Mucosa of rectum (tissue), 2 donors: ENCODE measurements at regions not wholly inside any gene's neighbourhood (a gene's known extent, or its start where the extent isn't known, plus 50 kb on each side); places are given as distances from the start of the nearest gene placed in this dataset.
"Not testable (repeated sequence)": the region's sequence is repeated elsewhere in the genome, so short reads cannot be mapped to it uniquely, and the experiment has no call there.

Experiments used
- H3K27ac ChIP-seq, 2 donors: one replicate each; pipeline ENCODE4 v1.7.0; 2013; ENCODE audit warnings: inconsistent platforms in 2 of 2, low read depth in 2 of 2, low read length in 2 of 2
- H3K27me3 ChIP-seq, 2 donors: one replicate each; pipeline ENCODE4 v1.7.0; 2013; ENCODE audit warnings: low read length in 2 of 2; ENCODE audit not compliant: control insufficient read depth in 2 of 2, insufficient read depth in 2 of 2
- H3K36me3 ChIP-seq, 2 donors: one replicate each; pipeline ENCODE4 v1.7.0; 2013; ENCODE audit warnings: low read length in 2 of 2; ENCODE audit not compliant: control insufficient read depth in 2 of 2, insufficient read depth in 2 of 2
- H3K4me1 ChIP-seq, 2 donors: one replicate each; pipeline ENCODE4 v1.7.0; 2013; ENCODE audit warnings: low read length in 2 of 2, mild to moderate bottlenecking in 1 of 2; ENCODE audit not compliant: control insufficient read depth in 2 of 2, insufficient read depth in 2 of 2
- H3K4me3 ChIP-seq, 2 donors: one replicate each; pipeline ENCODE4 v1.7.0; 2013; ENCODE audit warnings: low read length in 2 of 2
- H3K9ac ChIP-seq, 2 donors: one replicate each; pipeline ENCODE4 v1.7.0; 2013; ENCODE audit warnings: low read length in 2 of 2, low read depth in 1 of 2, mild to moderate bottlenecking in 1 of 2
- H3K9me3 ChIP-seq, 2 donors: one replicate each; pipeline ENCODE4 v1.7.0; 2013; ENCODE audit warnings: low read length in 2 of 2; ENCODE audit not compliant: control insufficient read depth in 2 of 2
- donor health status: healthy.
- donor health status: Normal muscosa, but diverticular disease.

DNA sequence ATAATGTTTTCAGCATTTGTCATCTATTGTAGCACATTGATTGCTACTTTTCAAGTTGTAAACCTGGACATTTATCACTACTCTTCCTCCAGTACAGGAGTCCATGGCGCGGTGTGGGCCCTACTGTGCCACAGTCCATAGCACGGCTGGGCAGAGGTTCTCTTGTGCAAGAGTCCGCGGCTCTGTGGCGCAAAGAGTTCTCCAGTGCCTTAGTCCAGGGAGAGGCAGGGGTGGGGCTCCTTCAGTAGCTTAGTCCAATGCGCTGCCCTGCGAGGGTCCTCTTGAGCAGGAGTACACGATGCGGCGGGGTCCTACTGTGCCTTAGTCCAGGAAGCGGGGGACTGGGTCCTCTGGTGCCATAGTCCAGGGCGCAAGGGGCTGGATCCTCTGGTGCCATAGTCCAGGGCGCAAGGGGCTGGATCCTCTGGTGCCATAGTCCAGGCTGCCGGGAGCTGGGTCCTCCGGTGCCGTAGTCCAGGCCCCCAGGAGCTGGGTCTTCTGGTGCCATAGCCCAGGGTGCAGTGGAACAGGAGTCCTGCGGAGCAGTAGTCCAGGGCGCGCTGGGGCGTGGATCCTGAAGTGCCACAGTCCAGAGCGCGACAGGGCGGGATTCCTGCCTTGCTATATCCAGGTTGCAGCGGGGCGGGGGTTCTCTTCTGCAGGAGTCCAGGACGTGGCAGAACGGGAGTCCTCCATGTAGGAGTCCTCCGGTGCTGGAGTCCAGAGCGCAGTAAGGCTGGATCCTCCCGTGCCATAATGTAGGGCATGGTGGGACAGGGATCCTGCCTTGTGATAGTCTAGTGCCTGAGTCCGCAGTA is 129.3 kb downstream of the CCDC74A start:
- no peaks in the 10 kb centered on the region for H3K27me3 ChIP-seq

DNA sequence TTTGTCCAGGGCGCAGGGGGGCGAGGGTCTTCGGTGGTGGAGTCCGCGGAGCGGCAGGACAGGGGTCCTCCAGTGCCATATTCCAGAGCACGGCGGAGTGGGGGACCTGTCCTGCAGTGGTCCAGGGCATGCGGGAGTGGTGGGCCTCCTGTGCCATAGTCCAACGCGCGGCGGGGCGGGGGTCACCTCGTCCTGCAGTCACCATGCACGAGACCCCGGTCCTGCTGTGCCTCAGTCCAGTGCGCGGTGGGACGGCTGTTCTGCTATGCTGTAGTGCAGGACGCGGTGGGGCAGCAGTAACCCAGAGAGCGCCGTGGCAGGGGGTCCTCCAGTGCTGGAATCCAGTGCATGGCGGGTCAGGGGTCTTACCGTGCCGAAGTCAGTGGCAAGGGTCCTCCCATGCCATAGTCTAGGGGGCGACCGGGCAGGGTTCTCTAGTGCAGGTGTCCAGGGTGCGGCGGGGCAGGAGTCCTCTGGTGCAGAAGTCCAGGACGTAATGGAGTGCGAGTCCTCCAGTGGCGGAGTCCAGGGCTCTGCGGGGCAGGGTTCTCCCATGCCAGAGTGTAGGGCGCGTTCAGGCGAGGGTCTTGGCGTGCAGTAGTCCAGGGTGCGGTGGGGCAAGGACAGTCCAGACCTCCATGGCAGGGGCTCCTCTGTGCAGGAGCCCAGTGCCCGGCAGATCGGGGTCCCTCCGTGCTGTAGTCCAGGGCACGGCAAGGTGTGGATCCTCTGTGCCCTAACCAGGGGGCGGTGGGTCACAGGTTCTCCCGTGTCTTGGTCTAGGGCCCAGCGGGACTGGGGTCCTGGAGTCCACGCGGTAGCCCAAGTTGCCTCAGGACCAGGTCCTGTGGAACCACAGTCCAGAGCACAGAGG is 130.4 kb downstream of the CCDC74A start:
- no peak overlapping the region for H3K9ac ChIP-seq
- no peaks in the 10 kb centered on the region for H3K9me3 ChIP-seq
- H3K4me3 ChIP-seq = no peak overlapping the region
- H3K27me3 ChIP-seq = no peaks in the 10 kb centered on the region
- H3K27ac ChIP-seq = no peak overlapping the region
- no peaks in the 10 kb centered on the region for H3K36me3 ChIP-seq
- H3K4me1 ChIP-seq = no peaks in the 10 kb centered on the region

More for the DNA sequence above, 129.3 kb downstream of the CCDC74A start:
- no peak overlapping the region for H3K9ac ChIP-seq
- no peak overlapping the region for H3K4me3 ChIP-seq
- H3K4me1 ChIP-seq = no peaks in the 10 kb centered on the region
- H3K9me3 ChIP-seq = no peaks in the 10 kb centered on the region
- no peak overlapping the region for H3K27ac ChIP-seq
- H3K36me3 ChIP-seq = no peaks in the 10 kb centered on the region

DNA sequence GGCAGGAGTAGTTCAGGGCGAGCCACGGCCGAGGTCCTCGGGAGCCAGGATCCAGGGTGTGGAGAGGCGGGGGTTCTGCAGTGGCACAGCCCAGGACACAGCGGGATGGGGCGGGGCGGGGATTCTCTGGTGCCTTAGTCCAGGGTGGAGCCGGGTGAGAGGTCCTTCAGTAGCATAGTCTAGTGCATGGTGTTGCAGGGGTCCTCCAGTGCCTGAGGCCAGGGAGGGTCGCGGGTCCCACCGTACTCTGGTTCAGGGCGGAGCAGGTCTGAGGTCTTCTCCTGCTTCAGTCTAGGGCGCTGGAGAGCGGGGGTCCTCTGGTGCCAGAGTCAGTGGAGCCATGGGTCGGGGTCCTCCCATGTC is 131.1 kb downstream of the CCDC74A start:
- Histone ChIP-seq H3K9me3 (no peaks in the 10 kb centered on the region), H3K4me1 (no peaks in the 10 kb centered on the region), H3K27ac (no peak overlapping the region), H3K27me3 (no peaks in the 10 kb centered on the region), H3K36me3 (no peaks in the 10 kb centered on the region), H3K9ac (no peak overlapping the region), H3K4me3 (no peak overlapping the region)

DNA sequence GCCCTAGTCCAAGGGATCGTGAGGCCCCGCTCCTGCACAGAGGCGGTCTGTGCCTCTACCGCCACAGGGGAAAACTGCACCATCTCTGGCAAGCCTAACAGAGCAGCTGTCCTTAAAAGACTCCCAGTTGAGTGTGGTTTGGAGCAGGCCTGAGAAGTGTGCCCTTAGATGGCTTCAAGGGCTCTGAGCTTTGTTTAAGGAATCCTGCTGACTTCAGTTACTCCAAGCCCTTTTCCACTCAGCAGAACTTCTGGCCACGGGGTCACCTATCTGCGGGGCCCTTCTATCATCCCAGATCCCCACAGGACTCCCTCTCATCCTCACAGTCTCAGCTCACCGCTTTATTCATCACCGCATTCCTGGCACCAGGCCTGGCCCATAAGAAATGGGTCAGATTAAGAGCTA is 131.5 kb downstream of the CCDC74A start:
- Histone ChIP-seq H3K27ac (no peak overlapping the region), H3K36me3 (no peaks in the 10 kb centered on the region), H3K27me3 (no peaks in the 10 kb centered on the region), H3K9ac (no peak overlapping the region), H3K4me3 (no peak overlapping the region), H3K9me3 (no peaks in the 10 kb centered on the region), H3K4me1 (no peaks in the 10 kb centered on the region)

GRCh38 chr2:131661101-131661782 is 133.6 kb downstream of the CCDC74A start:
- not testable (repeated sequence) for H3K9me3 ChIP-seq, H3K4me1 ChIP-seq, H3K4me3 ChIP-seq, H3K27ac ChIP-seq, H3K36me3 ChIP-seq, H3K9ac ChIP-seq, H3K27me3 ChIP-seq

DNA sequence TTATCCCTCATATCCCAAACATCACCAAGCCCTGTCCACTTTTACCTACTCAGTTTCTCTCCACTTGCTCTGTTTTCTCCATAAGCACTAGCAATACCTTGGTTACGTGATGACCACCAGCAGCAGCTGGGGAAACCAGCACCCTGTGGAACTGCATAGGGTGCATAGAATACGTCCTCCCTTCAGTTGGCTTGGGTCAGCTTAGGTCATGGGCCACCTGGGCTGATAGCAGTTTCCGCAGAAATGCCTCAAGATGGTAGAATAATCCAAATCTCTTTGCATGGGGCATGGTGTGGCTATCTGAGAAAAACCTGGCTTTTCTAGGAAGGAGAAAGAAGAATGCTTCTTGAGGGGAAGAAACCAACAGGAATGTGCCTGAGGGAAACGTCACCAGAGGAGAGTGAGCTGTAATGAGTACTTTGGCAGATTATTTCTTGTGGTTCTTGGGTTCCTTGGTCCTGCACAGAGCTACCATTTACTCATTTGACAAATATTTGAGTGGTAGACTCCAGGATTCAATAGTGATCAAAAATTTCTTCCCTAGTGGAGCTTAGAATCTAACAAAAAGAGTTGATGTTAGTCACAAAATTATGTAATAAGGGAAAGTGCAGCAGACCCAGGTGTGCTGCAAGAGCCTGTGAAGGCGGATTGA is 134.3 kb downstream of the CCDC74A start:
- not testable (repeated sequence) for H3K9ac ChIP-seq, H3K27ac ChIP-seq, H3K27me3 ChIP-seq, H3K9me3 ChIP-seq, H3K36me3 ChIP-seq, H3K4me1 ChIP-seq, H3K4me3 ChIP-seq

GRCh38 chr2:131663501-131663900 is 135.8 kb downstream of the CCDC74A start:
- not testable (repeated sequence) for H3K9ac ChIP-seq, H3K27ac ChIP-seq, H3K36me3 ChIP-seq, H3K4me1 ChIP-seq, H3K9me3 ChIP-seq, H3K27me3 ChIP-seq, H3K4me3 ChIP-seq

GRCh38 chr2:131665716-131666115 is 138.0 kb downstream of the CCDC74A start:
- H3K4me3 ChIP-seq, H3K9ac ChIP-seq, H3K9me3 ChIP-seq, H3K27ac ChIP-seq, H3K27me3 ChIP-seq, H3K36me3 ChIP-seq, H3K4me1 ChIP-seq: not testable (repeated sequence)

GRCh38 chr2:131668794-131669540 is 141.3 kb downstream of the CCDC74A start:
- H3K9ac ChIP-seq, H3K4me3 ChIP-seq, H3K27me3 ChIP-seq, H3K36me3 ChIP-seq, H3K27ac ChIP-seq, H3K9me3 ChIP-seq: not testable (repeated sequence)
- peaks cover 0 to 13% of the 10 kb centered on the region in 2 donors for H3K4me1 ChIP-seq
